ENCODE measurements at regions not wholly inside any gene's neighbourhood (a gene's known extent, or its start where the extent isn't known, plus 50 kb on each side); places are given as distances from the start of the nearest gene placed in this dataset.
"Not testable (repeated sequence)": the region's sequence is repeated elsewhere in the genome, so short reads cannot be mapped to it uniquely, and the experiment has no call there.

- DNase-seq (ENCODE audit: low read depth), result no peak
These were observed 392.5 kb downstream of the GBA3 start for GRCh38 chr4:23085249-23085568.

- no peak for DNase-seq (ENCODE audit: low read depth)
These were observed 392.0 kb downstream of the GBA3 start for GRCh38 chr4:23084559-23085248.

GRCh38 chr4:23083391-23083790 is 390.7 kb downstream of the GBA3 start:
- no peak for DNase-seq (ENCODE audit: low read depth)

GRCh38 chr4:23080171-23080570 is 387.4 kb downstream of the GBA3 start:
- DNase-seq (ENCODE audit: low read depth), result not testable (repeated sequence)

GRCh38 chr4:23070848-23071570 is 378.3 kb downstream of the GBA3 start:
- no peak for DNase-seq (ENCODE audit: low read depth)

- DNase-seq (ENCODE audit: low read depth), result no peak
These were observed 376.0 kb downstream of the GBA3 start for GRCh38 chr4:23068756-23069155.

GRCh38 chr4:23068287-23068686 is 375.6 kb downstream of the GBA3 start:
- DNase-seq (ENCODE audit: low read depth), result no peak

- DNase-seq (ENCODE audit: low read depth), result no peak
These were observed 369.5 kb downstream of the GBA3 start for GRCh38 chr4:23062188-23062587.

- no peak for DNase-seq (ENCODE audit: low read depth)
These were observed 368.7 kb downstream of the GBA3 start for GRCh38 chr4:23061431-23061830.

GRCh38 chr4:23060776-23061175 is 368.0 kb downstream of the GBA3 start:
- no peak for DNase-seq (ENCODE audit: low read depth)

GRCh38 chr4:23058165-23058776 is 365.5 kb downstream of the GBA3 start:
- DNase-seq (ENCODE audit: low read depth), result no peak

- no peak for DNase-seq (ENCODE audit: low read depth)
These were observed 348.8 kb downstream of the GBA3 start for GRCh38 chr4:23041501-23041900.

- no peak for DNase-seq (ENCODE audit: low read depth)
These were observed 347.8 kb downstream of the GBA3 start for GRCh38 chr4:23040539-23040938.

GRCh38 chr4:23039818-23040217 is 347.1 kb downstream of the GBA3 start:
- no peak for DNase-seq (ENCODE audit: low read depth)

GRCh38 chr4:23038626-23039491 is 346.1 kb downstream of the GBA3 start:
- DNase-seq (ENCODE audit: low read depth), result no peak

- no peak for DNase-seq (ENCODE audit: low read depth)
These were observed 344.3 kb downstream of the GBA3 start for GRCh38 chr4:23036921-23037495.

- DNase-seq (ENCODE audit: low read depth), result no peak
These were observed 343.8 kb downstream of the GBA3 start for GRCh38 chr4:23036503-23036902.

- DNase-seq (ENCODE audit: low read depth), result no peak
These were observed 342.9 kb downstream of the GBA3 start for GRCh38 chr4:23035521-23036056.

- no peak for DNase-seq (ENCODE audit: low read depth)
These were observed 342.0 kb downstream of the GBA3 start for GRCh38 chr4:23034731-23035130.

- no peak for DNase-seq (ENCODE audit: low read depth)
These were observed 341.1 kb downstream of the GBA3 start for GRCh38 chr4:23033796-23034195.

- DNase-seq (ENCODE audit: low read depth), result no peak
These were observed 336.1 kb downstream of the GBA3 start for GRCh38 chr4:23028875-23029274.

- DNase-seq (ENCODE audit: low read depth), result no peak
These were observed 330.9 kb downstream of the GBA3 start for GRCh38 chr4:23023666-23024065.

Data from forelimb muscle (tissue), 1 donor.